GM21367 (cell line): ENCODE measurements at regions not wholly inside any gene's neighbourhood (a gene's known extent, or its start where the extent isn't known, plus 50 kb on each side); places are given as distances from the start of the nearest gene placed in this dataset.
A peak's percentile ranks its signal among the peaks of the same experiment; 100 is the strongest.

Experiments
- ATAC-seq: cut with Tn5 transposase; IDR thresholded peaks from one replicate; pipeline ENCODE4 v1.9.1; 2021; ENCODE audit not compliant: unreplicated experiment

GRCh38 chr4:145347684-145348083, 134.0 kb upstream of the SMAD1 start:
- no peak for ATAC-seq

DNA sequence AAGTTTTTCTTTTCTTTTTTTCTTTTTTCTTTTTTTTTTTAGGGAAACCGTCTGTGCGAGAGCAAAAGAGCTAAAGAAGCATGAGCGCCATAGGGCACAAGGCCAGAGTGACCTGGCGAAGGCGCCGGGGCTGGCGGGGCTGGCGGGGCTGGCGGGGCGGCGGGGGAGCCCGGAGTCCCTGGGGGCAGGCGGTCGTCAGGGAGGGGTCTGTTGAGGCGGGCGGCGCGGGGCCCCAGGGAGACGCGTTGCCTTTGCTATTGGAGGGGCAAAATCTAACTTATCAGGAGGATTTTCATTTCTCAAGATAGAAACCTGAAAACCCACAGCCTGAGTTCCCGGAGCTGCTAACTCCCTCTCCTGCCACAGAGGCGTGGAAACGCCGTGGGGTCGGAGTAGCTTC, 135.6 kb upstream of the SMAD1 start:
- ATAC-seq = no peak

- no peak for ATAC-seq
These were observed 136.3 kb upstream of the SMAD1 start for GRCh38 chr4:145345401-145345800.

DNA sequence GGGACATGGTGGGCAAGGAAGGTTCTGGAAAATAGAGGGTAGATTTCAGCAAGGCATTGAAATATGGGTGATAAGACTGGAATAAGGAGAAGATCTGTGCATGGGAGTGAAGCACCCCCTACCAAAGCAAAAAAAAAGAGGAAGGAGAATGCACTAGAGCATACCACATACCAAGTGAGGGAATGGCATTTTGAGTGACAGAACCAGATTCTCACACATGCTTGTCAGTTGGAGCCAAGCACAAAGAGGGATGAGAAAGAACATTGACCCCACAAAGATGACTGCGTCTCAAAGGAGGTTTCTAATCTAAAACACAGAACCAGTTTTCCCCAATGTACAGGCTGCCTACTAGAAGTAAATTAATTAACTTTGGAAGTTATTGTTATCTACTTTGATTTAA, 140.3 kb upstream of the SMAD1 start:
- ATAC-seq = no peak

- no peak for ATAC-seq
These were observed 141.5 kb upstream of the SMAD1 start for GRCh38 chr4:145340071-145340675.

GRCh38 chr4:145339075-145339725, 142.5 kb upstream of the SMAD1 start:
- ATAC-seq = no peak

- ATAC-seq = no peak
These were observed 143.1 kb upstream of the SMAD1 start for GRCh38 chr4:145338568-145338967.

DNA sequence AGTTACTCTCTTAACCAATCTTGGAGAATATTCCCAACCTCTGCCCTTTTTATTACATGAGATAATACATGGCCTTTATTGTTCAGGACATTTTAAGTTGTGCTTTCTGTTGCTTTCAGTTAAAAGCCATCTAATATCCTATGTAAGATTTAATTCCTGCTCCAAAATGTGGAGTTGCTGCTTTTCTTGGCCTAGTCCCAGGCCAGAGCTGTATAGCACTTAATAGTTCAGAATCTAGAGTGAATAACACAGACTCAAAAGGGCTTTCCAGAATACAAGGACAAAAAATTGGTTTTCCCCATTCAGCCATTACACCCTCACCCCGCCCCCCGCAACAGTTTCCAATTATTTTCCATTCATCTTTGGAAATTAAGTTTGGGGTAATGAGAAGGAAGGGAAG, 144.3 kb upstream of the SMAD1 start:
- no peak for ATAC-seq

DNA sequence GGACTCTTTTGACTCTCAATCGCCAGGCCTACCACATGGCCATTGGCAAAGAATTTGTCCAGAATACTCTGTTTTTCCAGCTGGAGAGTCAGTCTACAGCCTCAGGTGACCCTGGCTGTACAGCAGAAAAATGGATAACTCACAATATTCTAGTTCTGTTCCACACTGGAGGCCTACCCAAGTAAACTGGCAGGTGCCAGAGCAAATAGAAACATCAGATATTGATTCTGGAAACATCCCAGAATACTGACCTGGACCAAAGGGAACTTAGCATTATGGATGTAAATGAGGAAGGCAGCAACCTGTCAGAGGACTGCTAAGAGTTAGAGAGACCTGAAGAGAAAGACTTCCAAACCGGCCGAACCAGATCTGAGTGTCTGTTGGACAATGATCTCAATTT, 147.9 kb upstream of the SMAD1 start:
- ATAC-seq = no peak

- no peak for ATAC-seq
These were observed 146.1 kb upstream of the OTUD4 start for GRCh38 chr4:145326491-145326890.

GRCh38 chr4:145324161-145324560, 143.8 kb upstream of the OTUD4 start:
- ATAC-seq = no peak

DNA sequence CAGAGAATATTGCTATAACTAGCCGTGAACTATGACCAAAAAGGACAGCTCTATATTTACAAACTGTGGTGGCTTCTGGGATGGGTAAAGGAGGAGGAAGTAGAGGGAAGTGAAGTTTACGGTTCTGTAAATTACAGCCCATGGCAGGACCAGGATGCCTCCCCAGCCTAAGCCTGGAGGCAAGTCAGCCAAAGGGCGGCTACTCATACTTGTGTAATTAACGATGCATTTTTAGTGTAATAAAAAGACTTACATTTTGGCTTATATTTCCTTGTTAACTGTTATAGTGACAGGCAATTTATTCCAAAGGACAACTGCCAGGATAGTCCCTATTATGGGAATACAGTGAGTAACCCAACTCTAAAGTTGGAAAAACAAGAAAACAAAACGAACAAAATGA, 139.9 kb upstream of the OTUD4 start:
- ATAC-seq = no peak

DNA sequence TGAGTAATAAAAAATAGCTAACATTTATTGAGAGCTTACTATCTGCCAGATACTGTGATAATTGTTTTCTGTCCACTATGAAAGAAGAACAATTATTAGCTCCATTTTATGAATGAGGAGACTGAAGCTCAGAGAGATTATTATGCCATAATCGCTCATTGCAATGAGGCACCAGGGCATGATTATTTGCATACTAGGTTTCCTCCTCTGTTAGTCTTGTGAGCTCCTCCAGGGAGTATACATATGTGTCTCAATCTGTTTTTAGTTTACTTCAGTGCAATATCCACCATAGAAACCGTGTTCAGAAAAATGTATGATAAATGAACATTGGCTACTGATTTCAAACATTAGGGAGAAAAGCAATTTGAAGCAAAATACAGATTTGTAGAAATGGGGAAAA, 139.4 kb upstream of the OTUD4 start:
- no peak for ATAC-seq

- ATAC-seq = no peak
These were observed 136.6 kb upstream of the OTUD4 start for GRCh38 chr4:145316897-145317574.

GRCh38 chr4:145315811-145316225, 135.4 kb upstream of the OTUD4 start:
- no peak for ATAC-seq

GRCh38 chr4:145308598-145308997, 128.2 kb upstream of the OTUD4 start:
- no peak for ATAC-seq

GRCh38 chr4:145307763-145308430, 127.5 kb upstream of the OTUD4 start:
- no peak for ATAC-seq

GRCh38 chr4:145307120-145307519, 126.7 kb upstream of the OTUD4 start:
- ATAC-seq = no peak

GRCh38 chr4:145302725-145303124, 122.3 kb upstream of the OTUD4 start:
- no peak for ATAC-seq

DNA sequence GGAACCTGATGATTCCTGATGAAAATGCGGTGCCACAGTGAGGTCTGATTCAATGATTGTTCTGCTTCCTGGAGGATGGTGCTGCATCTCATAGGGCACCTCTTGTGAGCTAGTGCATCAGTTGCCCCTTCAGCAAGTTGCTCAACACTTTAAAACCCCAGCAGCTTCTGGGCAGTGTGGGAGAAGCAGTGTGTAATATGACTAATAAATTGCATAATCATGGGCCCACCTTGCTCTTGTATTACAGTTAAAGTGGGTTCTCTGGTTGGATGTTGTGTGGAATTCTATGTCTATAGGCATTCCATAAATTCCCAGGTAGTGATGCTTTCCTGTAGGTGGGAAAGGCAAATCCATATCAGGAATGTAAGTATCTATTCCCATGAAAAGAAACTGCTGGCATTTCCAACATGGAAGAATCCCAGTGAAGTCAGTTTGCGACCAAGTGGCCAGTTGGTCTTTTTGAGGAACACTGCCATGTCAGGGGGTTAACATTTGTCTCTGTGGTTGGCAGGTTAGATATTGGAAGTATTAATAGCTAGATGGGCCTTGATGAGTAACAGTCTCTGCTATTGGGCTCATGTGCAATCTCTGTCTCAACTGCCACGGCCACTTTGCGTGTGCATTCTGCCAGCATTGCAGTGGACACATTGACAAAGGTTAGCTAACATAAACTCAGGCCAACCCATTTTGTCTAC, 121.1 kb upstream of the OTUD4 start:
- ATAC-seq = no peak

DNA sequence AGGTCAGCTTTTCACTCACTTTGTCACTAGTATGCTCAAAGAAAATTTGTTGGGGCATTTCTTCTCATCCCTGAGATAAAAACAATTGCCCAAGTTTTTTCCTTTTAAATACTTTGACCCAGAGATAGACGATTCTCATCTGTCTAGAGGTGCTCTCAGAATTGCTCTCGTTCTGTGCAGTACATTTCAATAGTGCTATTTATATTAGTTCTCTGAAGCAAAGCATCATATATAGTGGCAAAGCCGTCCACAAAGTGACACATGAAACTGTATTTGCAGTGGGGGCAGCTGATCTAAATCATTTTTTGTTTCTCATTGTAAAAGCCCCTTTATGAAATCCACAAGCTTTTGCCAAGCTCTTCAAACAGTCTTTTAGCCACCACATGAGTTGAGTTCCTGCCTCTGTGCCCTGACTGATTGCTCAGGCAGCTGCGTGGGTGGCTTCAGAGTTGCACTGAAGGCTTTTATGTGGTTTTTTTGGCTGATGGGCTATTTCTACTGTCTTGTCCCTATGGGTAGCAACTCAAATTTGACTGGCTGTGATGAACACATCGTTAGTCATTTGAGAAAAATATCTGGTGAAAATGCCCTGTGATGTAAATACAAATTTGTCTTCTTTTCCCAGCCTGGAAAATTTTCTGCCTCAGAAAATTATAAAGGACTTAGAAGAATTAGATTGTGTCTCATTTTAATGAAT, 119.1 kb upstream of the OTUD4 start:
- ATAC-seq = peak; percentile 94
